PFSK-1 (cell line): ENCODE measurements at regions not wholly inside any gene's neighbourhood (a gene's known extent, or its start where the extent isn't known, plus 50 kb on each side); places are given as distances from the start of the nearest gene placed in this dataset.

Experiments
- FOXP2 ChIP-seq: optimal IDR thresholded peaks from 2 replicates; pipeline ENCODE3; 2011; ENCODE audit warnings: borderline replicate concordance, control low read depth, inconsistent platforms; ENCODE audit not compliant: insufficient read depth; ENCODE audit errors: extremely low read length, extremely low read depth
- POLR2AphosphoS5 ChIP-seq: IDR thresholded peaks from 2 replicates; pipeline ENCODE4 v1.6.1; 2012; ENCODE audit warnings: low read depth, mild to moderate bottlenecking, control low read depth, low read length, moderate library complexity
- SIN3A ChIP-seq: IDR thresholded peaks from 2 replicates; pipeline ENCODE4 v1.6.1; 2012; ENCODE audit warnings: mild to moderate bottlenecking, low read length, moderate library complexity, borderline replicate concordance; ENCODE audit not compliant: insufficient read depth
- TAF1 ChIP-seq: IDR thresholded peaks from 2 replicates; pipeline ENCODE4 v1.6.1; 2012; ENCODE audit warnings: low read length, control low read depth, borderline replicate concordance; ENCODE audit not compliant: insufficient read depth
- TF ChIP-seq, protein P1 (sequence below), 2 experiments: IDR thresholded peaks; 2 replicates each; pipeline versions ENCODE4 v1.6.1 to v1.8.0; 2011 to 2012; ENCODE audit warnings: low read depth in 2 of 2, low read length in 2 of 2, control low read depth in 1 of 2, inconsistent platforms in 1 of 2, mild to moderate bottlenecking in 1 of 2, moderate library complexity in 1 of 2; ENCODE audit not compliant: insufficient read depth in 1 of 2

- TF ChIP-seq SIN3A, result no peak
- TF ChIP-seq, protein P1, sequence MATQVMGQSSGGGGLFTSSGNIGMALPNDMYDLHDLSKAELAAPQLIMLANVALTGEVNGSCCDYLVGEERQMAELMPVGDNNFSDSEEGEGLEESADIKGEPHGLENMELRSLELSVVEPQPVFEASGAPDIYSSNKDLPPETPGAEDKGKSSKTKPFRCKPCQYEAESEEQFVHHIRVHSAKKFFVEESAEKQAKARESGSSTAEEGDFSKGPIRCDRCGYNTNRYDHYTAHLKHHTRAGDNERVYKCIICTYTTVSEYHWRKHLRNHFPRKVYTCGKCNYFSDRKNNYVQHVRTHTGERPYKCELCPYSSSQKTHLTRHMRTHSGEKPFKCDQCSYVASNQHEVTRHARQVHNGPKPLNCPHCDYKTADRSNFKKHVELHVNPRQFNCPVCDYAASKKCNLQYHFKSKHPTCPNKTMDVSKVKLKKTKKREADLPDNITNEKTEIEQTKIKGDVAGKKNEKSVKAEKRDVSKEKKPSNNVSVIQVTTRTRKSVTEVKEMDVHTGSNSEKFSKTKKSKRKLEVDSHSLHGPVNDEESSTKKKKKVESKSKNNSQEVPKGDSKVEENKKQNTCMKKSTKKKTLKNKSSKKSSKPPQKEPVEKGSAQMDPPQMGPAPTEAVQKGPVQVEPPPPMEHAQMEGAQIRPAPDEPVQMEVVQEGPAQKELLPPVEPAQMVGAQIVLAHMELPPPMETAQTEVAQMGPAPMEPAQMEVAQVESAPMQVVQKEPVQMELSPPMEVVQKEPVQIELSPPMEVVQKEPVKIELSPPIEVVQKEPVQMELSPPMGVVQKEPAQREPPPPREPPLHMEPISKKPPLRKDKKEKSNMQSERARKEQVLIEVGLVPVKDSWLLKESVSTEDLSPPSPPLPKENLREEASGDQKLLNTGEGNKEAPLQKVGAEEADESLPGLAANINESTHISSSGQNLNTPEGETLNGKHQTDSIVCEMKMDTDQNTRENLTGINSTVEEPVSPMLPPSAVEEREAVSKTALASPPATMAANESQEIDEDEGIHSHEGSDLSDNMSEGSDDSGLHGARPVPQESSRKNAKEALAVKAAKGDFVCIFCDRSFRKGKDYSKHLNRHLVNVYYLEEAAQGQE (IDR thresholded peaks at IDR 0.05; ENCODE audit: insufficient read depth in 1 of 2, low read depth in 2 of 2, low read length in 2 of 2), result no peak
- no peak for TF ChIP-seq POLR2AphosphoS5
- TF ChIP-seq TAF1, result no peak
- no peak for TF ChIP-seq FOXP2
These were observed 63.2 kb downstream of the NENF start for GRCh38 chr1:212495766-212496494.

GRCh38 chr1:212496682-212497081 is 64.0 kb downstream of the NENF start:
- TF ChIP-seq TAF1 (no peak), FOXP2 (no peak), SIN3A (no peak), POLR2AphosphoS5 (no peak)
- TF ChIP-seq, protein P1 (IDR thresholded peaks at IDR 0.05; ENCODE audit: insufficient read depth in 1 of 2, low read depth in 2 of 2, low read length in 2 of 2), result no peak

GRCh38 chr1:212497553-212497952 is 64.8 kb downstream of the NENF start:
- TF ChIP-seq FOXP2, result no peak
- TF ChIP-seq POLR2AphosphoS5, result no peak
- TF ChIP-seq, protein P1 (IDR thresholded peaks at IDR 0.05; ENCODE audit: insufficient read depth in 1 of 2, low read depth in 2 of 2, low read length in 2 of 2), result no peak
- no peak for TF ChIP-seq TAF1
- TF ChIP-seq SIN3A, result no peak

DNA sequence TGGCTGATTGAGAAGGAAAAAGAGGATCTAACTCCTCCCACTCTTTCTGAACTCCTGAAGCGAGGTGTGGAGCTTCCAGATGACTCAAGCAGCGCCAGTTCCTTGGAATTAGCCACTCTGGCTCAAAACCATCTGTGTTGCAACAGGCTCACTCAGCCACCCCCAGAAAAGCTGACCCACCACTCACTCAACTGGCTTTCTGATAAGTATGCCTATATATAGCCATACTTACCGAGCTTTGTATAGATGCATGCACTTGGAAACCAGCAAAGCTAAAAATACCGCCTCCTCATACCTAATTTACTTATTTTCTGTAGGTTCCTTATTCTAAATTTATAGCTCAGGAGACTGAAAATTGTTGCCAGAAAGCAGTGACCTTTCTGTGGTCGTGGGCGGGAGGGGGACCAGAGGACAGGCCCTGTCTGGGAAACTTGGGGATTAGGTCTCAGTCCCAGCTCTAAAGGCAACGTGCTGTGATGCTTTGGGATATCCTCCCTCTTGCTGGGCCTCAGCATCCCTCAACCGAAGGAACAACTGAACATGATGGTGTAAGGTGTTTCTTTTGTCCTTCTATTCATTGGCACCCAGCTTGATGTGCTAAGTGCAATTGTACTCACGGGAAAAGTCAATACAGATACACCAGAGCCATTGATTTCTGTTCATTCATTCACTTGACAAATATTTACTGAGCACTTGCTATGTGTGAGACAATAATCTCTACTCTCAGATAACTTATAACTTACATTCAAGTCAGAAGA is 65.7 kb downstream of the NENF start:
- TF ChIP-seq FOXP2, result no peak
- TF ChIP-seq, protein P1 (IDR thresholded peaks at IDR 0.05; ENCODE audit: insufficient read depth in 1 of 2, low read depth in 2 of 2, low read length in 2 of 2), result no peak
- TF ChIP-seq SIN3A, result no peak
- no peak for TF ChIP-seq POLR2AphosphoS5
- TF ChIP-seq TAF1, result no peak
